SK-N-SH (cell line): ENCODE measurements at regions not wholly inside any gene's neighbourhood (a gene's known extent, or its start where the extent isn't known, plus 50 kb on each side); places are given as distances from the start of the nearest gene placed in this dataset.

Experiments used
- CTCF ChIA-PET: fragments of 300-600, 350-600 bp; formaldehyde crosslinking; extraction: SDS; loops from one replicate; lab custom pipeline; 2021; lab: Yijun Ruan, JAX
- POLR2A ChIA-PET: fragments of 350-600 bp; sonication (Branson Sonifier 250); formaldehyde crosslinking; extraction: SDS; loops from one replicate; lab custom pipeline; 2020; ENCODE audit warnings: antibody characterized with exemption, inconsistent platforms; lab: Yijun Ruan, JAX
- DNase-seq: peaks from one replicate; pipeline ENCODE4 v3.0.0; 2012
- H2AFZ ChIP-seq: fragments of 200-600 bp; sonication (generic); 2 replicates; pipeline ENCODE4 v1.8.1; 2016; ENCODE audit warnings: antibody characterized with exemption, mild to moderate bottlenecking, low read depth
- H3F3A ChIP-seq: fragments of 200-600 bp; sonication (generic); replicated peaks from 2 replicates; pipeline ENCODE3; 2016; ENCODE audit warnings: antibody characterized with exemption, mild to moderate bottlenecking; ENCODE audit not compliant: insufficient read depth
- H3K27ac ChIP-seq, 2 experiments: fragments of 200-500 bp in 1 of 2; fragments of 200-600 bp in 1 of 2; sonication (Bioruptor generic) in 1 of 2; sonication (generic), shearing (Covaris generic) in 1 of 2; 2 replicates each; pipeline versions ENCODE4 v1.5.1 to v1.6.1; 2014 to 2016; ENCODE audit warnings: low read depth in 2 of 2, inconsistent platforms in 1 of 2, low read length in 1 of 2, mild to moderate bottlenecking in 1 of 2, mixed read lengths in 1 of 2
- H3K27me3 ChIP-seq: fragments of 200-600 bp; sonication (generic), shearing (Covaris generic); 2 replicates; pipeline ENCODE4 v1.6.1; 2016; ENCODE audit warnings: mixed run types; ENCODE audit not compliant: insufficient read depth
- H3K36me3 ChIP-seq, 2 experiments: fragments of 200-500 bp in 1 of 2; fragments of 200-600 bp in 1 of 2; sonication (Bioruptor generic) in 1 of 2; sonication (generic) in 1 of 2; replicated peaks in 1 of 2; 2 replicates each; pipeline versions ENCODE3 to v1.5.1; 2014 to 2016; ENCODE audit warnings: low read length in 1 of 2, mild to moderate bottlenecking in 1 of 2; ENCODE audit not compliant: insufficient read depth in 2 of 2, control insufficient read depth in 1 of 2
- H3K4me1 ChIP-seq, 2 experiments: fragments of 200-500 bp in 1 of 2; fragments of 200-600 bp in 1 of 2; sonication (Bioruptor generic) in 1 of 2; sonication (generic), shearing (Covaris generic) in 1 of 2; 2 replicates each; pipeline versions ENCODE4 v1.5.1 to v1.6.1; 2014 to 2016; ENCODE audit warnings: low read depth in 1 of 2, low read length in 1 of 2, mixed run types in 1 of 2; ENCODE audit not compliant: insufficient read depth in 2 of 2, control insufficient read depth in 1 of 2
- H3K4me2 ChIP-seq: fragments of 200-600 bp; sonication (generic), shearing (Covaris generic); 2 replicates; pipeline ENCODE4 v1.6.1; 2017; ENCODE audit warnings: mixed run types
- H3K4me3 ChIP-seq, 2 experiments: fragments of 200-500 bp in 1 of 2; fragments of 200-600 bp in 1 of 2; sonication (Bioruptor generic) in 1 of 2; sonication (generic), shearing (Covaris generic) in 1 of 2; 2 replicates each; pipeline versions ENCODE4 v1.5.1 to v1.8.1; 2014 to 2016; ENCODE audit warnings: low read depth in 2 of 2, inconsistent platforms in 1 of 2, low read length in 1 of 2, mild to moderate bottlenecking in 1 of 2, mixed read lengths in 1 of 2, moderate library complexity in 1 of 2
- H3K79me2 ChIP-seq: fragments of 200-600 bp; sonication (generic); 2 replicates; pipeline ENCODE4 v1.8.1; 2017; ENCODE audit warnings: mild to moderate bottlenecking; ENCODE audit not compliant: insufficient read depth
- H3K9ac ChIP-seq: fragments of 200-600 bp; sonication (generic); 2 replicates; pipeline ENCODE4 v1.6.1; 2017; ENCODE audit warnings: mixed run types
- H3K9me2 ChIP-seq: fragments of 200-600 bp; sonication (generic); 2 replicates; pipeline ENCODE4 v1.6.1; 2017; ENCODE audit warnings: mixed run types
- H3K9me3 ChIP-seq: fragments of 200-600 bp; sonication (generic); 2 replicates; pipeline ENCODE4 v1.6.1; 2017; ENCODE audit warnings: mixed run types, mild to moderate bottlenecking, moderate library complexity
- H4K20me1 ChIP-seq: fragments of 200-600 bp; sonication (generic); 2 replicates; pipeline ENCODE4 v1.6.1; 2017; ENCODE audit warnings: mild to moderate bottlenecking, mixed run types; ENCODE audit not compliant: insufficient read depth
- CHD2 ChIP-seq: fragments of 150-350 bp; IDR thresholded peaks from 2 replicates; pipeline ENCODE4 v1.6.1; 2018; ENCODE audit warnings: low read length; ENCODE audit not compliant: partially characterized antibody
- EP300 ChIP-seq, 2 experiments: IDR thresholded peaks; 2 replicates each; pipeline versions ENCODE4 v1.4.0 to v1.6.1; 2012; ENCODE audit warnings: borderline replicate concordance in 1 of 2, low read depth in 1 of 2, low read length in 1 of 2
- FOSL2 ChIP-seq: IDR thresholded peaks from 2 replicates; pipeline ENCODE4 v1.4.0; 2012; ENCODE audit warnings: low read depth, mild to moderate bottlenecking, moderate library complexity, borderline replicate concordance
- GABPA ChIP-seq: IDR thresholded peaks from 2 replicates; pipeline ENCODE4 v1.4.0; 2012; ENCODE audit warnings: low read depth, mild to moderate bottlenecking
- GATA2 ChIP-seq: sonication (generic); formaldehyde crosslinking; IDR thresholded peaks from 2 replicates; pipeline ENCODE4 v1.5.0; 2020; ENCODE audit warnings: mild to moderate bottlenecking, missing genetic modification reagents
- IRF3 ChIP-seq: fragments of 150-350 bp; IDR thresholded peaks from 2 replicates; pipeline ENCODE4 v1.6.1; 2016; ENCODE audit warnings: mild to moderate bottlenecking, low read depth, low read length
- MEF2A ChIP-seq: IDR thresholded peaks from 2 replicates; pipeline ENCODE4 v1.4.0; 2012; ENCODE audit warnings: low read depth, borderline replicate concordance
- MXI1 ChIP-seq: IDR thresholded peaks from 2 replicates; pipeline ENCODE4 v1.6.1; 2012; ENCODE audit warnings: mild to moderate bottlenecking, low read depth, low read length, improper control_type of control experiment
- NRF1 ChIP-seq: IDR thresholded peaks from 2 replicates; pipeline ENCODE4 v1.6.1; 2012; ENCODE audit warnings: low read depth, mild to moderate bottlenecking, low read length
- RAD21 ChIP-seq: IDR thresholded peaks from 2 replicates; pipeline ENCODE4 v1.6.1; 2012; ENCODE audit warnings: mild to moderate bottlenecking, low read length
- SMC3 ChIP-seq: IDR thresholded peaks from 2 replicates; pipeline ENCODE4 v1.6.1; 2012; ENCODE audit warnings: low read depth, low read length, improper control_type of control experiment
- TCF12 ChIP-seq: IDR thresholded peaks from 2 replicates; pipeline ENCODE4 v1.4.0; 2012
- USF1 ChIP-seq: IDR thresholded peaks from 2 replicates; pipeline ENCODE4 v1.4.0; 2012; ENCODE audit warnings: low read depth, borderline replicate concordance
- WGBS: methylation state at CpG from one replicate; pipeline ENCODE4 v1.1.6; 2017; ENCODE audit warnings: low lambda C conversion rate; 5-methylcytosine and 5-hydroxymethylcytosine counted together
- TF ChIP-seq, protein P1 (sequence below): IDR thresholded peaks from 2 replicates; pipeline ENCODE4 v1.4.0; 2012; ENCODE audit warnings: low read depth, borderline replicate concordance
- TF ChIP-seq, protein P2 (sequence below): IDR thresholded peaks from 2 replicates; pipeline ENCODE4 v1.4.0; 2012; ENCODE audit warnings: low read depth
- TF ChIP-seq, protein P3 (sequence below): IDR thresholded peaks from 2 replicates; pipeline ENCODE4; 2012

DNA sequence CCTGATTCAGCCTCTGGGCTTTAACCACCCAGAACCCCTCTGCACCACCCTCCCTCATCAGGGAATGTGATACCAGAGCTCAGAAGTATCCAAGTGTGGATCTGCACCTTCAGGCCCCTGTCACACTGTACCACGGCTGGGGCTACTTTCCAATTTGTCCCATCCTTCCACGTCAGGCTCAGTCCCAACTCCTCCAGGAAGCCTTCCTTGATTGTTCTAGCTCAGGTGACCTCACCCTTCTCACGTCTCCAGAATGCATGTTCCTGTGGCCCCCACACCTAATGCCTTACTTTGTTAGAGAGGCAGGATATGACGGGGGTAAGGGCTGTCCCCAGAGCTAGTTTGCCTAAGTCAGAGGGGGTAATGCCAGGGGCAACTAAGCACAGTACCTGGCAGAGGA is 134.3 kb downstream of the TFCP2L1 start:
- ChIA-PET POLR2A (no interaction called here), CTCF (interaction anchor here (0.9 to 1.6 kb wide), 2 partner anchors 9 to 47 kb away, joined by 3 to 4 read pairs; no protein-coding TSS in a partner anchor)
- no peaks in the 10 kb centered on the region for H3K36me3 ChIP-seq
- H3K9me2 ChIP-seq, result no peaks in the 10 kb centered on the region
- no peak for DNase-seq
- WGBS, result 35% methylated on average over 3 of the region's 4 CpGs
- H3K4me2 ChIP-seq, result no peak overlapping the region
- no peak overlapping the region for H3K27ac ChIP-seq
- no peak overlapping the region for H2AFZ ChIP-seq
- H3K27me3 ChIP-seq, result no peaks in the 10 kb centered on the region; the same call in 1 of the 2 replicates
- no peaks in the 10 kb centered on the region for H3K4me1 ChIP-seq
- no peak overlapping the region for H3K4me3 ChIP-seq
- H3F3A ChIP-seq, result no peaks in the 10 kb centered on the region
- H3K9me3 ChIP-seq, result no peaks in the 10 kb centered on the region
- no peak for TF ChIP-seq NRF1
- TF ChIP-seq, protein P1, sequence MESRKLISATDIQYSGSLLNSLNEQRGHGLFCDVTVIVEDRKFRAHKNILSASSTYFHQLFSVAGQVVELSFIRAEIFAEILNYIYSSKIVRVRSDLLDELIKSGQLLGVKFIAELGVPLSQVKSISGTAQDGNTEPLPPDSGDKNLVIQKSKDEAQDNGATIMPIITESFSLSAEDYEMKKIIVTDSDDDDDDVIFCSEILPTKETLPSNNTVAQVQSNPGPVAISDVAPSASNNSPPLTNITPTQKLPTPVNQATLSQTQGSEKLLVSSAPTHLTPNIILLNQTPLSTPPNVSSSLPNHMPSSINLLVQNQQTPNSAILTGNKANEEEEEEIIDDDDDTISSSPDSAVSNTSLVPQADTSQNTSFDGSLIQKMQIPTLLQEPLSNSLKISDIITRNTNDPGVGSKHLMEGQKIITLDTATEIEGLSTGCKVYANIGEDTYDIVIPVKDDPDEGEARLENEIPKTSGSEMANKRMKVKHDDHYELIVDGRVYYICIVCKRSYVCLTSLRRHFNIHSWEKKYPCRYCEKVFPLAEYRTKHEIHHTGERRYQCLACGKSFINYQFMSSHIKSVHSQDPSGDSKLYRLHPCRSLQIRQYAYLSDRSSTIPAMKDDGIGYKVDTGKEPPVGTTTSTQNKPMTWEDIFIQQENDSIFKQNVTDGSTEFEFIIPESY, result no peak
- TF ChIP-seq MEF2A, result no peak
- TF ChIP-seq CHD2, result no peak
- no peak for TF ChIP-seq EP300 (IDR thresholded peaks at IDR 0.05; ENCODE audit: borderline replicate concordance in 1 of 2, low read depth in 1 of 2, low read length in 1 of 2)
- no peaks in the 10 kb centered on the region for H4K20me1 ChIP-seq
- no peak overlapping the region for H3K9ac ChIP-seq
- no peaks in the 10 kb centered on the region for H3K79me2 ChIP-seq

DNA sequence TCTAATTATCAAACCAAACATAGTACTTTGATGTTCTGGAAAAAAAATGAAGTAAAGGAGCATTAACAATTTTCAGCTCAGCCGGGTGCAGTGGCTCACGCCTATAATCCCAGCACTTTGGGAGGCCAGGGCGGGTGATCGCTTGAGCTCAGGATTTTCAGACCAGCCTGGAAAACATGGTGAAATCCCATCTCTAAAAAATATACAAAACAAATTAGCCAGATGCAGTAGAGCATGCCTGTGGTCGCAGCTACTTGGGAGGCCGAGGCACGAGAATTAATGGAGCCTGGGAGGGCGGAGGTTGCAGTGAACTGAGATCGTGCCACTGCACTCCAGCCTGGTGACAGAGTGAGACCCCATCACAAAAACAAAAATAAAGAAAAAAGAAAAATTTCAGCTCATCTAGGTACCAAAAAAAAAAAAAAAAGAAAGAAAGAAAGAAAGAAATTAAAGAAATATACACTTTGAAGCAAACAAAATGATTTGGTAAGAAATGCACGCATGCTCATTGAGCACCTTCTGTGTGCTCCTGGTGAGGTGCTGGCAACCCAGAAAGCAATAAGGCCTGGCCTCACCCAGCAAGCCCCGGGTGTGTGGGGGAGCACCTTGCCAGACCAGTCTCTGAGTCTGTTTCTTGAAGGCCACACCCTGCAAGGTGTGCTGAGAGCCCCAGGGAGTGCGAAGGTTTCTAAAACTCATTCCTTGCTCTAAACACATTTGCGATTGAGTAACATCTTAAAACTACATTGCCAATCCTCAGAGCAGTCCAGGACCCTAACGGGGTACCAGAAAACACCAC is 133.5 kb downstream of the TFCP2L1 start:
- H3K27ac ChIP-seq, result no peak overlapping the region
- H4K20me1 ChIP-seq, result no peaks in the 10 kb centered on the region
- H3K4me3 ChIP-seq, result no peak overlapping the region
- H3F3A ChIP-seq, result no peaks in the 10 kb centered on the region
- H2AFZ ChIP-seq, result no peak overlapping the region
- CTCF ChIA-PET, result interaction anchor here (0.9 to 1.6 kb wide), 2 partner anchors 9 to 48 kb away, joined by 3 to 4 read pairs; no protein-coding TSS in a partner anchor
- no peaks in the 10 kb centered on the region for H3K36me3 ChIP-seq
- H3K9ac ChIP-seq, result no peak overlapping the region
- 57% methylated on average over 13 of the region's 14 CpGs for WGBS
- H3K4me2 ChIP-seq, result no peak overlapping the region
- H3K9me3 ChIP-seq, result no peaks in the 10 kb centered on the region
- no peak for DNase-seq
- POLR2A ChIA-PET, result no interaction called here
- no peaks in the 10 kb centered on the region for H3K79me2 ChIP-seq
- H3K9me2 ChIP-seq, result no peaks in the 10 kb centered on the region
- H3K27me3 ChIP-seq, result no peaks in the 10 kb centered on the region; the same call in 1 of the 2 replicates
- TF ChIP-seq, protein P2, sequence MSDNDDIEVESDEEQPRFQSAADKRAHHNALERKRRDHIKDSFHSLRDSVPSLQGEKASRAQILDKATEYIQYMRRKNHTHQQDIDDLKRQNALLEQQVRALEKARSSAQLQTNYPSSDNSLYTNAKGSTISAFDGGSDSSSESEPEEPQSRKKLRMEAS, result no peak
- TF ChIP-seq GATA2, result no peak
- no peaks in the 10 kb centered on the region for H3K4me1 ChIP-seq

- no peak overlapping the region for H3K27ac ChIP-seq
- H3K36me3 ChIP-seq, result no peaks in the 10 kb centered on the region
- no peaks in the 10 kb centered on the region for H3K4me1 ChIP-seq
- no peaks in the 10 kb centered on the region for H3K79me2 ChIP-seq
- no peaks in the 10 kb centered on the region for H3K9me2 ChIP-seq
- no peak overlapping the region for H3K4me3 ChIP-seq
- no peak overlapping the region for H2AFZ ChIP-seq
- H3K9ac ChIP-seq, result no peak overlapping the region
- no peaks in the 10 kb centered on the region for H3K9me3 ChIP-seq
- ChIA-PET POLR2A (no interaction called here), CTCF (no interaction called here)
- DNase-seq, result no peak
- H4K20me1 ChIP-seq, result no peaks in the 10 kb centered on the region
- WGBS, result 40% methylated on average over 6 of the region's 7 CpGs
- no peaks in the 10 kb centered on the region; the same call in 1 of the 2 replicates for H3K27me3 ChIP-seq
- H3F3A ChIP-seq, result no peaks in the 10 kb centered on the region
- no peak overlapping the region for H3K4me2 ChIP-seq
- no peak for TF ChIP-seq IRF3
- no peak for TF ChIP-seq MXI1
- TF ChIP-seq NRF1, result no peak
- TF ChIP-seq, protein P3, sequence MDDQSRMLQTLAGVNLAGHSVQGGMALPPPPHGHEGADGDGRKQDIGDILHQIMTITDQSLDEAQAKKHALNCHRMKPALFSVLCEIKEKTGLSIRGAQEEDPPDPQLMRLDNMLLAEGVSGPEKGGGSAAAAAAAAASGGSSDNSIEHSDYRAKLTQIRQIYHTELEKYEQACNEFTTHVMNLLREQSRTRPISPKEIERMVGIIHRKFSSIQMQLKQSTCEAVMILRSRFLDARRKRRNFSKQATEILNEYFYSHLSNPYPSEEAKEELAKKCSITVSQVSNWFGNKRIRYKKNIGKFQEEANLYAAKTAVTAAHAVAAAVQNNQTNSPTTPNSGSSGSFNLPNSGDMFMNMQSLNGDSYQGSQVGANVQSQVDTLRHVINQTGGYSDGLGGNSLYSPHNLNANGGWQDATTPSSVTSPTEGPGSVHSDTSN, result no peak
- no peak for TF ChIP-seq SMC3
- no peak for TF ChIP-seq RAD21
- no peak for TF ChIP-seq CHD2
- TF ChIP-seq USF1, result no peak
- no peak for TF ChIP-seq EP300 (IDR thresholded peaks at IDR 0.05; ENCODE audit: borderline replicate concordance in 1 of 2, low read depth in 1 of 2, low read length in 1 of 2)
- no peak for TF ChIP-seq FOSL2
- TF ChIP-seq TCF12, result no peak
- TF ChIP-seq GABPA, result no peak
Observed at GRCh38 chr2:121152861-121153260, 132.1 kb downstream of the TFCP2L1 start.
